GM12872 (cell line): ENCODE measurements at regions not wholly inside any gene's neighbourhood (a gene's known extent, or its start where the extent isn't known, plus 50 kb on each side); places are given as distances from the start of the nearest gene placed in this dataset.
A peak's percentile ranks its signal among the peaks of the same experiment; 100 is the strongest.

ENCODE experiments used
- CTCF ChIP-seq: IDR thresholded peaks from 3 replicates; pipeline ENCODE4 v1.5.1; 2011; ENCODE audit warnings: low read depth, mild to moderate bottlenecking, low read length, moderate library complexity; ENCODE audit not compliant: insufficient read depth

- no peak for TF ChIP-seq CTCF
Measured at GRCh38 chr3:82353306-82354171, 592.1 kb upstream of the GBE1 start.

- TF ChIP-seq CTCF: no peak
Measured at GRCh38 chr3:82347585-82347984, 586.1 kb upstream of the GBE1 start.

GRCh38 chr3:82342521-82342920, 581.1 kb upstream of the GBE1 start:
- TF ChIP-seq CTCF: no peak

- peak; percentile 29; the same call in 1 of the 3 replicates for TF ChIP-seq CTCF
Measured at GRCh38 chr3:82329300-82329699, 567.9 kb upstream of the GBE1 start.

- TF ChIP-seq CTCF: no peak
Measured at GRCh38 chr3:82311901-82312300, 550.5 kb upstream of the GBE1 start.

- no peak for TF ChIP-seq CTCF
Measured at GRCh38 chr3:82308755-82309154, 547.3 kb upstream of the GBE1 start.

GRCh38 chr3:82306189-82306588, 544.7 kb upstream of the GBE1 start:
- TF ChIP-seq CTCF: no peak
